Activated naive CD8-positive, alpha-beta T cell treated with anti-CD3 and anti-CD28 coated beads for 36 hours (primary cell): ENCODE measurements at regions not wholly inside any gene's neighbourhood (a gene's known extent, or its start where the extent isn't known, plus 50 kb on each side); places are given as distances from the start of the nearest gene placed in this dataset.
A peak's percentile ranks its signal among the peaks of the same experiment; 100 is the strongest.

Experiments used
- DNase-seq: peaks from one replicate; pipeline ENCODE4 v3.0.0; 2021
- H3K27ac Mint-ChIP-seq: one replicate; pipeline ENCODE4 v1.8.0; 2022; ENCODE audit warnings: mild to moderate bottlenecking, moderate library complexity, mixed read lengths
- H3K27me3 Mint-ChIP-seq: one replicate; pipeline ENCODE4 v1.8.0; 2022; ENCODE audit warnings: mild to moderate bottlenecking, mixed read lengths
- H3K36me3 Mint-ChIP-seq: one replicate; pipeline ENCODE4 v1.8.0; 2021; ENCODE audit warnings: mild to moderate bottlenecking, mixed read lengths
- H3K4me1 Mint-ChIP-seq: one replicate; pipeline ENCODE4 v1.8.0; 2021; ENCODE audit warnings: mixed read lengths
- H3K4me3 Mint-ChIP-seq: one replicate; pipeline ENCODE4 v1.8.0; 2022; ENCODE audit warnings: mild to moderate bottlenecking, moderate library complexity, mixed read lengths
- H3K9me3 Mint-ChIP-seq: one replicate; pipeline ENCODE4 v1.8.0; 2022; ENCODE audit warnings: mixed read lengths

DNA sequence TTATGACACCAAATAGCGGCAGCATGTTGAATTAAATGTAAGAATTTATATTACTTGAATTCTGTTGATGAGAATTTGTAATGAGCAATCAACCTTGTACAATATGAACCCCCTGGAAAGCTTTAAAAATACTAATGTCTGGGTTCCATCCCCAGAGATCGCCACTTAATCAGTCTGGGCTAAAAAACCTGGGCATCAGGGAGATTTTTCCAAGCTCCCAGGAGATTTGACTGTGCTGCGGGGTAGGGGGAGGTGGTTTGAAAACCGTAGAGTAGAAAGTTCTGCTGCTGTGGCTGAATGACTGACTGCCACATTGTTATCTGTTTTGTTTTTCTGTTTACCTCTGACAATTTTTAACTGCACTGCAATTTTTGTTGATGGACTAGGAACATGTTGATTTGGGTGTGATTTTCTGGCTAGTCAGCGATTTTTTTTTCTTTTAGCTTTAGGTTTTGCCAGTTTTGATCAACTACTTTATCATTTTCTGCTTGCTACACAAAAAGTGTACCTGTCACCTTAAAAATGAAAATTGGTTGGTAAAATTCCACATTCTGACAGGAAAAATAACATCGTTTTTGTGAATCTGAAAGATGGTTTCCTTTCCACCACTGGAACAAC is 79.3 kb downstream of the PCTP start:
- Mint-ChIP-seq H3K27ac (no peak overlapping the region), H3K36me3 (no peaks in the 10 kb centered on the region)
- DNase-seq = no peak

DNA sequence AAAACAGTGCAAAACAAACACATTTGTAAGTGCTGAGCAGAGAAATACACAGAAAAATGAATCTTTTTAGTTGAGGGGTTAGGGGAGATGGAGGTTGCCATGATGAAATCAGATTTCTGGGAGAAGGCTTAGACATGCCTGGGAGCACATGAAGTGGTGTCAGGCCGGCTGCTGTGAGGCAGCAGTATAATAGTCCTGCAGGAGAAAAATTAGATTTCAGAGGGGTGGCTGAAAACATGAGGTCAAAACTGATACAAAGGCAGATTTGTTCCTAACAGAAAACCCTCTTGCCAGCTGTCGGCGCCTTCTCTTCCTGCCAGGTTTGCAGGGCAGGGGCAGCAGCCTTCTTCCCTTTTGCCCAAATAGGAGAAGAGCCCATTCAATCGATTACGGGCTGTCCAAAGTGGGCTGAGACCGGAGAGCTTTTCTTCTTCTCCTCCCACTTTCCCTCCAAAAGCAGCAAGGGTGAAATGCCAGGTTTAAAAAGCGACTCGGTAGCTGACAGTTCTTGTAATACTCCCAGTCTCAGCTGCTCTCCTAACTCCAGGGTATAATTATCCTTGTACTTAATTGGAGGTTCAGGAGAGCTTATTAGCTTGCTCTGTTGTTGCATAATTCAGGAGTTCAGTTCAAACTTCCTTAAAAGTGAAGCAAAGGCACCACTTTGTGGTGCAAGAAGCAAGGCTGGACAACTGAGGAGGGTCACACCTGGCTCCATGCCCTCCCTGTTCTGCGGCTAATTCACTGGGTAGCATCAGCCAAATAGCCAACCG is 80.0 kb downstream of the PCTP start:
- no peaks in the 10 kb centered on the region for H3K36me3 Mint-ChIP-seq
- DNase-seq = no peak
- no peaks in the 10 kb centered on the region for H3K9me3 Mint-ChIP-seq
- peaks cover 1% of the 10 kb centered on the region for H3K4me1 Mint-ChIP-seq
- H3K27me3 Mint-ChIP-seq = no peaks in the 10 kb centered on the region
- no peak overlapping the region for H3K4me3 Mint-ChIP-seq
- no peak overlapping the region for H3K27ac Mint-ChIP-seq

More for the DNA sequence above, 79.3 kb downstream of the PCTP start:
- no peak overlapping the region for H3K4me3 Mint-ChIP-seq
- no peaks in the 10 kb centered on the region for H3K9me3 Mint-ChIP-seq
- H3K27me3 Mint-ChIP-seq = no peaks in the 10 kb centered on the region
- peaks cover 1% of the 10 kb centered on the region for H3K4me1 Mint-ChIP-seq

GRCh38 chr17:55833306-55833705 is 82.5 kb downstream of the PCTP start:
- H3K9me3 Mint-ChIP-seq = no peaks in the 10 kb centered on the region
- no peak overlapping the region for H3K4me3 Mint-ChIP-seq
- H3K36me3 Mint-ChIP-seq = no peaks in the 10 kb centered on the region
- peaks cover 1% of the 10 kb centered on the region for H3K4me1 Mint-ChIP-seq
- H3K27ac Mint-ChIP-seq = no peak overlapping the region
- no peaks in the 10 kb centered on the region for H3K27me3 Mint-ChIP-seq
- no peak for DNase-seq

- Mint-ChIP-seq H3K9me3 (no peaks in the 10 kb centered on the region), H3K27me3 (peaks cover 18% of the 10 kb centered on the region), H3K36me3 (no peaks in the 10 kb centered on the region), H3K4me1 (peaks cover 2% of the 10 kb centered on the region), H3K4me3 (no peak overlapping the region), H3K27ac (no peak overlapping the region)
- no peak for DNase-seq
These were observed 91.7 kb downstream of the PCTP start for GRCh38 chr17:55842405-55843158.

- H3K9me3 Mint-ChIP-seq = no peaks in the 10 kb centered on the region
- no peak overlapping the region for H3K4me3 Mint-ChIP-seq
- H3K27me3 Mint-ChIP-seq = peaks cover 18% of the 10 kb centered on the region
- peaks cover 2% of the 10 kb centered on the region for H3K4me1 Mint-ChIP-seq
- H3K27ac Mint-ChIP-seq = no peak overlapping the region
- no peak for DNase-seq
- no peaks in the 10 kb centered on the region for H3K36me3 Mint-ChIP-seq
These were observed 92.9 kb downstream of the PCTP start for GRCh38 chr17:55843785-55844184.

- Mint-ChIP-seq H3K9me3 (no peaks in the 10 kb centered on the region), H3K27ac (no peak overlapping the region), H3K4me1 (peaks cover 2% of the 10 kb centered on the region), H3K27me3 (peaks cover 18% of the 10 kb centered on the region), H3K36me3 (no peaks in the 10 kb centered on the region), H3K4me3 (no peak overlapping the region)
- peak; percentile 26 for DNase-seq
These were observed 94.5 kb downstream of the PCTP start for GRCh38 chr17:55845385-55845784.

DNA sequence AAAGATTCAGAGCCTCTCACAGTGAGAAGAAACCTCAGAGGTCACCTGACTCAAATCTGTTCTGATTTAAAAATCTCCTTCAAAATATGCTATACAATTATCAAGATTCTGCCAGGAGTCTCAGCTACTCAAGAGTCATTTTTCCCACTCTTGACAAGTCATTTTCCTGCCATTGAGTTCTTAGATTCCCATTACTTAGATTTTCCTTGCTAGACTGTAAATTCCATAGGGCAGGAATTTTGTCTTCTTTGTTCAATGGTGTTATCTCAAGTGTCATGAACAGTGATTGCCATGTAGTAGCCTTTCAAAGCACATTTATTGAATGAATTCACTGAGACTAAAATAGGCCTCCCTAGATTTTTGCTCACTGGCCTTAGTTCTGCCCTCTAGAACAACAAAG is 95.9 kb downstream of the PCTP start:
- no peak for DNase-seq
- H3K27ac Mint-ChIP-seq = no peak overlapping the region
- no peaks in the 10 kb centered on the region for H3K9me3 Mint-ChIP-seq
- no peaks in the 10 kb centered on the region for H3K36me3 Mint-ChIP-seq
- H3K27me3 Mint-ChIP-seq = peaks cover 18% of the 10 kb centered on the region
- no peak overlapping the region for H3K4me3 Mint-ChIP-seq
- H3K4me1 Mint-ChIP-seq = peaks cover 2% of the 10 kb centered on the region

DNA sequence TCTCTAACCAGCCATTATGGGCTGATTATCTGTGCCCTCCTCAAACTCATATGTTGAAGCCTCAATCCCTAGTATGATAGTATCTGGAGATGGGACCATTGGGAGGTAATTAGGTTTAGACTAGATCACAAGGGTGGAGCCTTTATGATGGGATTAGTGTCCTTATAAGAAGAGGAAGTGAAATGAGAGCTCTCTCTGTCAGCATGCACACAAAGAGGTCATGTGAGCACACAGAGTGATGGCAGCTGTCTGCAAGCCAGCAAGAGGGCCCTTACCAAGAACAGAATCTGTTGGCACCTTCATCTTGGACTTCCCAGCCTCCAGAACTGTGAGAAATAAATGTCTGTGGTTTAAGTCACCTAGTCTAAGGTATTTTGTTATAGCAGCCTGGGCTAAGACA is 101.9 kb downstream of the PCTP start:
- H3K36me3 Mint-ChIP-seq = no peaks in the 10 kb centered on the region
- H3K4me1 Mint-ChIP-seq = no peaks in the 10 kb centered on the region
- no peak overlapping the region for H3K4me3 Mint-ChIP-seq
- H3K27ac Mint-ChIP-seq = no peak overlapping the region
- no peaks in the 10 kb centered on the region for H3K9me3 Mint-ChIP-seq
- DNase-seq = no peak
- H3K27me3 Mint-ChIP-seq = no peaks in the 10 kb centered on the region

DNA sequence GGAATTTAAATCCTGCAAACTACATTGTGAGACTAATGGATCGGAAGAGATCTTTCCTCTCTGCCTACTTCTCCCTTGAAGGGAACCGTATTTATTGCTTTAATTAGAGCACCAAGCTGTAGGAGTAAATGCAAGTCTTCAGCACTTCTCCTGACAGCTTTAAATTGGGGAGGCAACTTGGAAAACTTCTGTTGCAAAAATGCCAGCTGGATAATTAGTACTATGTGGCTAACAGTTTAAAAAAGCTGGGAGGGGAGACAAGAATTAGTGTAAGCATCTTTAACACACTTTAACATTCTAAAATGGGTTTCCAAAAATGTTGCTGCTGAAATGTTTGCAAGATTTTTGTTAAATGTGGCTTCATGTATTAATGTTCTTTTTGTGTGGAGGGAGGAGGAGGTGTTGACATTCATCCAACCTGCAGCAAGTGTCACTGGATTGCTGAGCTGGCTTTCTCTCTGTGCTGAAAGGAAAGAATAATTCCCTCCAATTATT is 108.5 kb downstream of the PCTP start:
- DNase-seq = no peak
- Mint-ChIP-seq H3K27ac (no peak overlapping the region), H3K4me3 (no peak overlapping the region), H3K9me3 (no peaks in the 10 kb centered on the region), H3K27me3 (peaks cover 4% of the 10 kb centered on the region), H3K36me3 (no peaks in the 10 kb centered on the region), H3K4me1 (no peaks in the 10 kb centered on the region)

GRCh38 chr17:55865072-55865762 is 114.4 kb downstream of the PCTP start:
- H3K9me3 Mint-ChIP-seq = no peaks in the 10 kb centered on the region
- H3K27ac Mint-ChIP-seq = no peak overlapping the region
- H3K36me3 Mint-ChIP-seq = no peaks in the 10 kb centered on the region
- H3K4me1 Mint-ChIP-seq = no peaks in the 10 kb centered on the region
- no peak for DNase-seq
- H3K4me3 Mint-ChIP-seq = no peak overlapping the region
- H3K27me3 Mint-ChIP-seq = no peaks in the 10 kb centered on the region

DNA sequence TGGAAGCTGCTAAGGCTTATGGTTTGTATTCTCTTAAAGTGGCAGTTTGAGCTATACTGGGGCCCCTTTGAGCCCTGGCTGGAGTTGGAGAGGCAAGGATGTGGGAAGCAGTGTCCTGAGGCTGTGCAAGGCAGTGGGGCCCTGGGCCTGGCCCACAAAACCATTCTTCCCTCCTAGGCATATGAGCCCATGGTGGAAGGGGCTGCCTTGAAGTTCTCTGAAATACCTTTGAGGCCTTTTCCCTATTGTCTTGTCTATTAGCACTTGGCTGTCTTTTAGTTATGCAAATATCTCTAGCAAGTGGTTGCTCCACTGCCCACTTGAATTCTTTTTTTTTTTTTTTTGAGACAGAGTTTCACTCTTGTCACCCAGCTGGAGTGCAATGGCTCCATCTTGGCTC is 119.2 kb downstream of the PCTP start:
- no peaks in the 10 kb centered on the region for H3K27me3 Mint-ChIP-seq

DNA sequence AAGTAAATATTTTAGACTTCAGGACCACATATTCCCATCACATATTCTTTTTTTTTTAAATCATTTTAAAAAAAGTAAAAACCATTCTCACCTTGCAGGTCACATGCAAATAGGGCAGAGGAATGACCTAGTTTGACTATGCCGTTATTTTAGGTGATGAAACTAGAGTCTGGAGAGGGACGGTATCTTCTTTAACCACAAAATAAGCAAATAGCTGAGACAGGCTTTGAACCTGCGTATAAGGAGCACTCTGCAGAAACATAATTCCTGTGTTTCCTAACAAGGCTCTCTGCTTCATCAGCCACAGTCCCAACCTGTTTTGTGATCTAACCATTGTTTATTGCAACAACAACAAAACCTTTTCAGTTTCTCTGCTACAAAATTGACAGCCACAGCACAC is 121.5 kb downstream of the PCTP start:
- H3K4me1 Mint-ChIP-seq = no peaks in the 10 kb centered on the region
- no peaks in the 10 kb centered on the region for H3K36me3 Mint-ChIP-seq
- H3K27ac Mint-ChIP-seq = no peak overlapping the region
- H3K4me3 Mint-ChIP-seq = no peak overlapping the region
- no peak for DNase-seq
- H3K9me3 Mint-ChIP-seq = no peaks in the 10 kb centered on the region
- H3K27me3 Mint-ChIP-seq = no peaks in the 10 kb centered on the region

More for the DNA sequence above, 119.2 kb downstream of the PCTP start:
- H3K4me1 Mint-ChIP-seq = no peaks in the 10 kb centered on the region
- no peak for DNase-seq
- H3K9me3 Mint-ChIP-seq = no peaks in the 10 kb centered on the region
- no peak overlapping the region for H3K27ac Mint-ChIP-seq
- H3K4me3 Mint-ChIP-seq = no peak overlapping the region
- no peaks in the 10 kb centered on the region for H3K36me3 Mint-ChIP-seq

GRCh38 chr17:55873017-55873758 is 122.3 kb downstream of the PCTP start:
- no peak for DNase-seq

GRCh38 chr17:55883149-55883548 is 132.3 kb downstream of the PCTP start:
- Mint-ChIP-seq H3K27me3 (no peaks in the 10 kb centered on the region), H3K4me1 (no peaks in the 10 kb centered on the region), H3K27ac (no peak overlapping the region), H3K9me3 (peaks cover under 1% of the 10 kb centered on the region), H3K36me3 (no peaks in the 10 kb centered on the region), H3K4me3 (no peak overlapping the region)
- no peak for DNase-seq

More at GRCh38 chr17:55873017-55873758, 122.3 kb downstream of the PCTP start:
- H3K36me3 Mint-ChIP-seq = no peaks in the 10 kb centered on the region
- no peaks in the 10 kb centered on the region for H3K4me1 Mint-ChIP-seq
- no peaks in the 10 kb centered on the region for H3K27me3 Mint-ChIP-seq
- no peaks in the 10 kb centered on the region for H3K9me3 Mint-ChIP-seq
- no peak overlapping the region for H3K27ac Mint-ChIP-seq
- H3K4me3 Mint-ChIP-seq = no peak overlapping the region
